AG04449 (cell line): ENCODE measurements at regions not wholly inside any gene's neighbourhood (a gene's known extent, or its start where the extent isn't known, plus 50 kb on each side); places are given as distances from the start of the nearest gene placed in this dataset.

ENCODE experiments used
- CTCF ChIA-PET: fragments of 350-600 bp; formaldehyde crosslinking; extraction: SDS; loops from one replicate; lab custom pipeline; 2021; ENCODE audit warnings: antibody characterized with exemption; lab: Yijun Ruan, JAX
- POLR2A ChIA-PET: fragments of 400-600, 350-600 bp; formaldehyde crosslinking; extraction: SDS; loops from one replicate; lab custom pipeline; 2020; ENCODE audit warnings: antibody characterized with exemption, inconsistent platforms; lab: Yijun Ruan, JAX
- DNase-seq: peaks from one replicate; pipeline ENCODE4 v3.0.0-alpha.2; 2010; ENCODE audit warnings: low read depth, low spot score
- H3K4me3 ChIP-seq: 2 replicates; pipeline ENCODE4 v1.5.1; 2011; ENCODE audit warnings: low read depth, mild to moderate bottlenecking, control low read depth, low read length
- CTCF ChIP-seq: IDR thresholded peaks from one replicate; pipeline ENCODE4 v1.5.1; 2011; ENCODE audit warnings: mild to moderate bottlenecking, moderate library complexity, low read length, control low read depth, inconsistent platforms; ENCODE audit not compliant: insufficient read depth; ENCODE audit errors: missing control alignments

DNA sequence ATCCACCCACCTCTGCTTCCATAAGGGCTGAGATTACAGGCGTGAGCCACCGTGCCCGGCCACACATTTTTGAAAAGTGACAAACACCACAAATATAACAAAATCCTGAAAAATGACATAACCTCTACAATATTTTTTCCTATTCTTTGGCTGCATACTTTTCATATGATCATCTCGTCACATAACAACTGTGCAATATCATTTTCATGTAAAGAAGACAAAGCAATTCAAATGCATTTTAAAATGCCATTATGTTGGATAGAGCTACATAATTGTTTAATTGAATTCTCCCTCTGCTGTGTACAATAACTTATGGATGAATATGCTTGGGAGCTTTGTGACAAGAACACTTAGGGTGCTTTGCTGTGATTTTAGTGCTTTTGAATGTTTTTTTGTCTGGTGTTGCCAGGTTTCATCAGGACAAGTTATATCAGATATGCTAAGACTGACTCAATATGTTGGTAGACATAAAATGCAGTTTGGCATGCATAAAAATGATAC lies 132.9 kb downstream of the CHIC2 start:
- DNase-seq, result no peak
- ChIA-PET POLR2A (interaction anchor here (1.6 kb wide), 2 partner anchors 23 to 300 kb away, joined by 3 to 4 read pairs; no protein-coding TSS in a partner anchor), CTCF (interaction anchor here (0.6 to 8.9 kb wide), 23 partner anchors 10 to 916 kb away, joined by 3 to 121 read pairs (median 6); partner anchors contain the start of gene PDGFRA)
- H3K4me3 ChIP-seq, result no peak overlapping the region
- TF ChIP-seq CTCF, result no peak

GRCh38 chr4:53929955-53930798 lies 134.2 kb downstream of the CHIC2 start:
- H3K4me3 ChIP-seq, result no peak overlapping the region
- DNase-seq, result peak; percentile 71
- POLR2A ChIA-PET, result interaction anchor here (0.5 to 0.6 kb wide), 2 partner anchors 113 to 302 kb away, joined by 3 read pairs; no protein-coding TSS in a partner anchor
- TF ChIP-seq CTCF, result peak; percentile 74
- CTCF ChIA-PET, result interaction anchor here (0.8 to 8.9 kb wide), 50 partner anchors 9 to 915 kb away, joined by 3 to 121 read pairs (median 4); partner anchors contain the start of gene PDGFRA

- TF ChIP-seq CTCF, result no peak
- ChIA-PET CTCF (interaction anchor here (0.8 to 8.9 kb wide), 32 partner anchors 8 to 914 kb away, joined by 3 to 121 read pairs (median 5); partner anchors contain the start of gene PDGFRA), POLR2A (interaction anchor here (0.5 to 0.6 kb wide), 2 partner anchors 114 to 303 kb away, joined by 3 read pairs; no protein-coding TSS in a partner anchor)
- DNase-seq, result no peak
- no peak overlapping the region for H3K4me3 ChIP-seq
Measured at GRCh38 chr4:53929311-53929710, 135.1 kb downstream of the CHIC2 start.

DNA sequence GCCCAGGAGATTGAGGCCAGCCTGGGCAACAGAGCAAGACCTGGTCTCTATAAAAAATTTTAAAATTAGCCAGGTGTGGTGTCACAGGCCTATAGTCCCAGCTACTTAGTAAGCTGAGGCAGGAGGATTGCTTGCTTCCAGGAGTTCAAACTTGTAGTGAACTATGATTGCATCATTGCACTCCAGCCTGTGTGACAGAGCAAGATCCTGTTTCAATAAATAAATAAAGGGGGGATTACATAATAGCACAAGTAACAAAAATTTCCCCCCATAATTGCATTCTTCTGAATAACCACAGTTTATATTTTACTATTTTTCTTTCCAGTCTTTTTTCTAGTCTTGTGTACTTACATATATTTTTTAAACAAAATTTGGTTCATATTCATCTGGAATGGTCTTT lies 135.6 kb downstream of the CHIC2 start:
- ChIA-PET POLR2A (interaction anchor here (0.6 to 1.2 kb wide), 2 partner anchors 20 to 138 kb away, joined by 5 read pairs; no protein-coding TSS in a partner anchor), CTCF (interaction anchor here (0.9 to 8.9 kb wide), 19 partner anchors 8 to 733 kb away, joined by 3 to 121 read pairs (median 6); no protein-coding TSS in a partner anchor)
- no peak overlapping the region for H3K4me3 ChIP-seq
- no peak for TF ChIP-seq CTCF
- peak; percentile 61 for DNase-seq

DNA sequence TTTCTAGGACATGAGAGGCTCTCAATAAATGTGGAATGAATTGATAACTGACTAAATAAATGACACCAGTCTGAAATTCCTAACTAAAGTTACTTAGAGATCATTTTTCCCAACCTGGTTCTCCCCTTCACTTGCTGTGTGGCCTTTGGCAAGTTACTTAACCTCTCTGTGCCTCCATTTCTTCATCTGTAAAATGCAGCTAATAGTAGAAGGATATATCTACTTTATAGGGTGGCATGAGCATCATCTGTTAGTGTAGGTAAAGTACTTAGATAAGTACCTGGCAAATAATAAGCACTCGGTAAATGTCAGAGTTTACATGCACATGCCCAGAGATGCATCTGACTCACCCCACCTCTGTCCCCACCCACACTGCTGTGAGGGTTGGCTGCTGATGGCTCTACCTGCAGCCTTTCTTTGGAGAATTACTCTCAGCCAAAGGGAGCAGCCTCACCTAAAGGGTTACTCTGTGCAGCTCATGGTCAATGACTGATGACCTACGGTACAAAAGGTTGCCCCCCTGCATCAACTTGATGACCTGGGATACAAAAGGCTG lies 139.3 kb downstream of the CHIC2 start:
- no peak for DNase-seq
- CTCF ChIA-PET, result interaction anchor here (1.5 to 8.9 kb wide), 4 partner anchors 11 to 308 kb away, joined by 4 to 121 read pairs (median 11); no protein-coding TSS in a partner anchor
- POLR2A ChIA-PET, result no interaction called here
- no peak for TF ChIP-seq CTCF
- no peak overlapping the region for H3K4me3 ChIP-seq
